RPMI7951 (cell line): ENCODE measurements at regions not wholly inside any gene's neighbourhood (a gene's known extent, or its start where the extent isn't known, plus 50 kb on each side); places are given as distances from the start of the nearest gene placed in this dataset.

Experiments used
- DNase-seq: peaks from one replicate; pipeline ENCODE4 v3.0.0-alpha.2; 2012; ENCODE audit warnings: low read depth

- DNase-seq, result no peak
These were observed 71.3 kb upstream of the TOP1 start for GRCh38 chr20:40957265-40957760.

- no peak for DNase-seq
These were observed 70.0 kb upstream of the TOP1 start for GRCh38 chr20:40958598-40958997.

GRCh38 chr20:40959325-40960092, 69.1 kb upstream of the TOP1 start:
- no peak for DNase-seq

- no peak for DNase-seq
These were observed 68.5 kb upstream of the TOP1 start for GRCh38 chr20:40960101-40960500.

DNA sequence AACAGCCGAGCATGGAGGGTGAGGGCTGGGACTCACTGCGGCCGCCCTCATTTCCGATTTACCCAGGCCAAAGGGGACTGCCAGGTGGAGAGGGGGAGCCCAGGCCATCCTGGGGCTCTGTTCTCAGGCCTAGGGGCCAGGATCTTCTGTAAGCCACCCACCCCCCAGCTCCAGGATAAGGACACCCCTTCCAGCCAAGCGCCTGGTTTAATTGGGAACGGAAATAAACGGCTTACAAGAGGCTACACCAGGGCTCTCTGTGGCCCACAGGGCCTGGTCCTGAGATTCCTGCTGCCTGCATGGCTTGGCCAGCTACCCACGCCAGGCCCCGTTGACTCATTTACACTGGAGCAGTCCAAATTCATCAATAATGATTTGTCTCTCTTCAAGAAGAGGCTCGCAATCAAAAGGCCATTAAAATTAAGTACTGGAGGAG, 68.1 kb upstream of the TOP1 start:
- no peak for DNase-seq

GRCh38 chr20:40961176-40961575, 67.4 kb upstream of the TOP1 start:
- no peak for DNase-seq

DNA sequence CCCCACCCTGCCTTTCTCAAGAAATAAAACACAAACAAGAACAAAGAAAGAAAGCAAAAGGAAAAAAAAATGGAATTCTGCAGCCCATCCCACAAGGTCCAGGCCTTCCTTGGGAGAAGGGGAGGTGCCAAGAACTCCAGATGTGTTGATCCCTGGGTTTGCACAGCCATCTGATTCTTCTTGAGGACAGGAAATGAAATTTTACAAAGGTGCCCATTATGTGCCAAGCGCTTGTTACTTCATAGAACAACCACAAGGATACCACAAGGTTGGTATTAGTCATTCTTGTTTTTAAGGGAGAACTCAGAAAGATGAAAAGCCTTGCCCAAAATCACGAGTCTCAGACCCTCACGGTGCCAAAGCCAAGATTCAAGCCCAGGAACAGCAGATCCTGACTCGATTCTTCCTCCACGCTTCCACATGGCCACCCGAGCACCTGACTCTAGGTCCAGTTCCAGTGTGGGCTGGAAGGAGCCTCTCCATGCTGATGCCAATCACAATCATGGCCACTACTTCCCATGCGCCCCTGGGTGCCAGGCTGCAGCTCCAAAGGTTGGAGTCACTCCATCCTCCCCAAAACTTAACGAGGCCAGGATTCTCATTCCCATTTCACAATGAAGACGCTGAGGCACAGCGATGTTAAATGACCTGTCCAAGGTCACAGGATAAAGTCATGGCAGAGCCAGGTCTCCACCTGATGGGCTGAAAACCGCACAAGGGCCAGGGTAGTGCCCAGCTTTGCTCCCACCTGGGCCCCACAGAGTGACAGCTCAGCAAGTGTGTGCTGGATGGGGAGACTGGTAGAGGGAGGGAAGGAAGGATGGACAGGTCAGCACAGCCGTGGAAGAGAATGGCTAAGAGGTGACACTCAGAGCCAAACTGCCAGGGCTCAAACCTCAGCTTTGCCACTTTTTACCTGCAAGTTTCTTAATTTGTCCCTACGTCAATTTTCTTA, 66.7 kb upstream of the TOP1 start:
- DNase-seq, result peak; percentile 92

DNA sequence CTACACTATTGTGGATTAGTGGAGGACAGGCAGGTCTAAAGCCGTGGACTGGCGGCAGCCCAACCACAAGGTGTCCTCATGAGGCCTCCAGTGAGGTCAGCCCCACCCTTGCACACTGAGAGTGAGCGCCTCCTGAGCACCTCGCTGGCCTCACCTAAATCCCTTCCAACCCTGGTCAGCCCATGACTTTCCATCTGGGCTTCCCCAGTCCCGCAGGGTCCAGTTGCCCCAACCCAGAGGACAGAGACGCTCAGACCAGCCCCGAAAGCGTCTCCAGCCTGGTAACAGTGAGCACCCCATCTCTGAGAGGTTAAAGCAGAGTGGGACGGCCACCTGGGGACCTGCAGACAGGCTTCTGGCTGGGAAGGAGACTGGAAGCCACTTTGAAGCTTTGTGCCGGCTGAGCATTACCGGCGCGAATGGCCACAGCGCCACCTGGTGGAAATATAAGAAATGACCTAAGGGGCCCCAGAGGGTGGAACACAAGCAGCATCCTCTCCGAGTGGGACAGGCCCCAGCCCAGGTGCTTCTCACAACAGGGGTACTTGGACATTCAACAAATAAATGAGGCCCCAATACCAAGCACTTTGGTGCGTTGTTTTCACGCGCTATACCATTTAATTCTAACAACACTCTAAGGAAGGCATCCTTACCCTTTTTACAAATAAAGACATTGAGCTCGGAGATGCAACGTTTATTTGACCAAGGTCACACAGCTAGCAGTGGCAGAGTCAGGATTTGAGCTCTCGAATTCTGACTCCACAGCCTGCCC, 65.7 kb upstream of the TOP1 start:
- DNase-seq, result peak; percentile 68

DNA sequence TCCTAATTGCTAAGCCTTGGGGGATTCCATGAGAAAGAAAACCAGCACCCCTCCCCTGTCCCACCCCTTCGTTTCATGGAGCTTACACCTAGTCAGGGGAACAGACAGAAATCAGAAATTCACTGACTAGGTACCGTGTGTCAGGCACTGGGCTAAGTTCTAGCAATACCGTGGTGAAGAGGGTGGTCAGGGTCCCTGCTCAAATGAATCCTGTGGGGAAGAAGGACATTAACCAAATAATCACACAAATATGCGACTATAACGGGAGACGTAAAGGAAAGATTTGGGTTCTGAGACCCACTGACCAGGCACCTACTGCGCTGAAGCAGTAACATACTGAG, 65.1 kb upstream of the TOP1 start:
- no peak for DNase-seq

DNA sequence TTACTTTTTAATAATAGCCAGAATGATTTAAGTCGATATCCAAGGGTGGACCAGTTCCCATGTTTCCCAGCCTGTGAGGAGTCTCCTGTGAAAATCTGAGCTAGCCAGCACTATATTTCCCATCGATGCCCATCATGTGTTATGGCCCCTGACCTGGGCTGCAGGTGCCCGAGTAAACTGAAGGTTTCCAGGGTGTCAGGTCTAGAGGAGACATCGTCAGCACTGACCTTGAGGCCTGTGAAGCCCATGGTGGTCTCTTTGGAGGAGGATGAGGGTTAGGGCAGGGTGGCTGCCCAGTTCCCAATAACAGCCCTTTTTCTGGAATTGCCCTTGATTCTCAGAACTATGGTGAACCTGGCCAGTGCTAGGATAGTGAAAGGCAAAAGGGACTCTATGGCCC, 63.0 kb upstream of the TOP1 start:
- no peak for DNase-seq

- no peak for DNase-seq
These were observed 62.5 kb upstream of the TOP1 start for GRCh38 chr20:40966103-40966502.

GRCh38 chr20:40966516-40967185, 62.0 kb upstream of the TOP1 start:
- no peak for DNase-seq

DNA sequence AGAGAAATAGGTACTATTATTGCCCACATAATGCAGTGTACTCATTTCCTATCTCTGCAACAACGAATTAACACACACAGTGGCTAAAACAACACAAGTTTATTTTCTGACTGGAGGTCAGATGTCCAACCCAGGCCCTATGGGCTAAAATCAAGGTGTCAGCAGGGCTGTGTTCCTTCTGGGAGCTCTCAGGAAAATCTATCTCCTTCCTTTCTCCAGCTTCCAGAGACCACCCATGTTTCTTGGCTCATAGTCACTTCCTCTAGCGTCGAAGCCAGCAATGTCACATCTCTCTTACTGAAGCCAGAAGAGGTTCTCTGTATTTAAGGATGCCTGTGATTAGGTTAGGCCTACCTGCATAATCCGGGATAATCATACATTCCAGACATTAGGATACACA, 60.9 kb upstream of the TOP1 start:
- DNase-seq, result no peak

DNA sequence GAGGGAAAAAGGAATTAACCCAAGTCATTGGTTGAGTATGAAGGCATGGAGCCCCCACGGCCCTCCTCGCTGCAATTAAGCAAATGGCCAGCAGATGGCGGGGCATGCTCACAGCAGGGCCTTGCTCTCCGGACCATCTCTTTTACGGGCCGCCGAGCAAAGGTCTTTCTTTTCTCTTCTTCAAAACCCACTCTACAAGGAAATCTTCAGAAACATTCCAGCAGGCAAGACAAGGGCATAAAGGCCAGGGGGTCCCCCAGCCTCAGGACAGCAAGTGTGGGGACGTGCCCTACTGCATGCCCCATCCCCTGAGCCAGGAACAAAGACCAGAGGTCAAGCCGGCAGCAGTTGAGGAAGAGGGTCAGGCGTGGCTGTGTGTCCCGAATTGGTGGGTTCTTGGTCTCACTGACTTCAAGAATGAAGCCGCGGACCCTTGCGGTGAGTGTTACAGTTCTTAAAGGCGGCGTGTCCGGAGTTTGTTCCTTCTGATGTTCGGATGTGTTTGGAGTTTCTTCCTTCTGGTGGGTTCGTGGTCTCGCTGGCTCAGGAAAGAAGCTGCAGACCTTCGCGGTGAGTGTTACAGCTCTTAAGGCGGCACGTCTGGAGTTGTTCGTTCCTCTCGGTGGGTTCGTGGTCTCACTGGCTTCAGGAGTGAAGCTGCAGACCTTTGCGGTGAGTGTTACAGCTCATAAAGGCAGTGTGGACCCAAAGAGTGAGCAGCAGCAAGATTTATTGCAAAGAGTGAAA, 59.6 kb upstream of the TOP1 start:
- peak; percentile 76 for DNase-seq

DNA sequence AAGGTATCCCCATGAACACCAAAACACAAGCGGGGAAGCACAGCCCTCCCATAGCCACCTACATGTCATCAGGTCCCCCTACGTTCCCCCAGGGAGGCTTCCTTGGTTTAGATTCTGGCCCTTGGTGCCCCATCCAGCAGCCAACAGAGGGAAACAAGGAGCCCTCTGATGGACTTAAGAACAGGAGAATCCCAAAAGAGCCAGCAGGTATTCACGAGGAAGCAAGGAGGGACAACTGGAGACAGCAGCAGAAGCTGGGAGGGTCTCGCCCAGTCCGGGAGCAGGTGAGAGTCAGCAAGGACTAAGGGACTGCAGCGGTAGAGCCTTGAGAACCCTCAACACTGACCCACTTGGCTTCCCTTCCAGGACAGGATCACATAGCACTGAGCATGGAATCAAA, 58.4 kb upstream of the TOP1 start:
- DNase-seq, result no peak

DNA sequence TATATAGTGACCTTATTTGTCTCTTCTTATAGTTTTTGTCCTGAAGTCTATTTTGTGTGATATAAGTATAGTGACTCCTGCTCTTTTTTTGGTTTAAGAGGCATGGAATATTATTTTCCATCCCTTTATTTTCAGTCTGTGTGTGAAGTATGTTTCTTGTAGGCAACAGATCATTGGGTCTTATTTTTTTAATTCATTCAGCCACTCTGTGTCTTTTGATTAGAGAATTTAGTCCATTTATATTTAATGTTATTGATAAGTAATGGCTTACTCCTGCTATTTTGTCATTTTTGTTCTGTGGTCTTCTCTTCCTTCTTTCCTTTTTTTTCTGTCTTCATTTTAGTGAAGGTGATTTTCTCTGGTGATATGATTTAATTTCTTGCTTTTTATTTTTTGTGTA, 51.4 kb upstream of the TOP1 start:
- DNase-seq, result no peak

DNA sequence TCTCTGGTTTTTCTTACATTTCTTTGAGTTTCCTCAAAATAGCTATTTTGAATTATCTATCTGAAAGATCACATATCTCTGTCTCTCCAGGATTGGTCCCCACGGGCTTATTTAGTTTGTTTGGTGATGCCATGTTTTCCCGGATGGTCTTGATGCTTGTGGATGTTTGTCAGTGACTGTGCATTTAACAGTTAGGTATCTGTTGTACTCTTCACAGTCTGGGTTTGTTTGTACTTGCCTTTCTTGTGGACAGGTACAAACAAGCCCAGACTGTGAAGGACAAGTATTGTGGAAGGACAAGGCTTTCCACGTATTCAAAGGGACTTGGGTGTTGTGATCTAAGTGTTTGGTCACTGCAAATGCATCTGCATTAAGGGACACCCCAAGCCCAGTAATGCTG, 49.9 kb upstream of the TOP1 start:
- no peak for DNase-seq
